ENCODE measurements at regions not wholly inside any gene's neighbourhood (a gene's known extent, or its start where the extent isn't known, plus 50 kb on each side); places are given as distances from the start of the nearest gene placed in this dataset.

- Histone ChIP-seq H3K9ac (no peak overlapping the region), H3K36me3 (peaks cover 0 to 30% (median 0%) of the 10 kb centered on the region in 11 experiments; a peak in 6 of 22 replicates), H3K4me3 (no peak overlapping the region), H3K4me2 (no peak overlapping the region), H3K27me3 (no peaks in the 10 kb centered on the region), H3K4me1 (peaks cover 0 to 6% (median 2%) of the 10 kb centered on the region in 10 experiments; a peak in 4 of 20 replicates), H3K27ac (no peak overlapping the region), H4K20me1 (no peaks in the 10 kb centered on the region), H3K9me3 (replicated peaks in 1 of 11) (0 out of 22 replicates have a peak, but pooled peaks cover 0 to 7% (median 0%) of the 10 kb centered on the region in 11 experiments)
- TF ChIP-seq Cebpa-rat (IDR thresholded peaks at IDR 0.05): no peak
Observed at GRCh38 chr4:56218230-56218895, 168.9 kb downstream of the AASDH start.

- Histone ChIP-seq H4K20me1 (no peaks in the 10 kb centered on the region), H3K36me3 (peaks cover 0 to 33% (median 6%) of the 10 kb centered on the region in 11 experiments; a peak in 11 of 22 replicates), H3K27ac (no peak overlapping the region), H3K27me3 (no peaks in the 10 kb centered on the region), H3K4me3 (no peak overlapping the region), H3K4me1 (peaks cover 0 to 6% (median 2%) of the 10 kb centered on the region in 10 experiments; a peak in 4 of 20 replicates), H3K9me3 (replicated peaks in 1 of 11) (peaks cover 2 to 13% (median 6%) of the 10 kb centered on the region in 11 experiments; a peak in 19 of 22 replicates), H3K9ac (no peak overlapping the region), H3K4me2 (no peak overlapping the region)
- TF ChIP-seq Cebpa-rat (IDR thresholded peaks at IDR 0.05): no peak
Observed at GRCh38 chr4:56217343-56217890, 169.9 kb downstream of the AASDH start.

GRCh38 chr4:56215901-56216300 is 171.4 kb downstream of the AASDH start:
- no peak for TF ChIP-seq Cebpa-rat (IDR thresholded peaks at IDR 0.05)
- H3K9ac ChIP-seq: no peak overlapping the region
- no peaks in the 10 kb centered on the region for H3K27me3 ChIP-seq
- H3K4me1 ChIP-seq: peaks cover 0 to 6% (median 2%) of the 10 kb centered on the region in 10 experiments; a peak in 4 of 20 replicates
- peak overlapping the region in 1 of 11 experiments; percentile 2; a peak in 3 of 22 replicates for H3K4me2 ChIP-seq
- no peaks in the 10 kb centered on the region for H4K20me1 ChIP-seq
- peaks cover 17 to 25% (median 22%) of the 10 kb centered on the region in 11 experiments for H3K9me3 ChIP-seq (replicated peaks in 1 of 11)
- no peak overlapping the region for H3K4me3 ChIP-seq
- no peak overlapping the region for H3K27ac ChIP-seq
- H3K36me3 ChIP-seq: peaks cover 11 to 44% (median 21%) of the 10 kb centered on the region in 11 experiments; a peak in 20 of 22 replicates

- no peaks in the 10 kb centered on the region for H3K27me3 ChIP-seq
- peaks cover 11 to 44% (median 26%) of the 10 kb centered on the region in 11 experiments; a peak in 20 of 22 replicates for H3K36me3 ChIP-seq
- H4K20me1 ChIP-seq: no peaks in the 10 kb centered on the region
- H3K4me1 ChIP-seq: peaks cover 0 to 6% (median 2%) of the 10 kb centered on the region in 10 experiments; a peak in 4 of 20 replicates
- TF ChIP-seq Cebpa-rat (IDR thresholded peaks at IDR 0.05): no peak
- no peak overlapping the region for H3K27ac ChIP-seq
- H3K4me3 ChIP-seq: no peak overlapping the region
- H3K9me3 ChIP-seq (replicated peaks in 1 of 11): peaks cover 23 to 31% (median 28%) of the 10 kb centered on the region in 11 experiments
- H3K9ac ChIP-seq: no peak overlapping the region
- H3K4me2 ChIP-seq: no peak overlapping the region
Observed at GRCh38 chr4:56215141-56215783, 172.0 kb downstream of the AASDH start.

- Histone ChIP-seq H3K4me2 (no peak overlapping the region), H3K27ac (no peak overlapping the region)
Observed at GRCh38 chr4:56213543-56213942, 173.7 kb downstream of the AASDH start.

GRCh38 chr4:56212774-56213173 is 174.5 kb downstream of the AASDH start:
- Histone ChIP-seq H3K27ac (no peak overlapping the region), H3K9ac (no peak overlapping the region), H4K20me1 (no peaks in the 10 kb centered on the region), H3K4me2 (no peak overlapping the region), H3K27me3 (no peaks in the 10 kb centered on the region), H3K4me3 (no peak overlapping the region), H3K4me1 (peaks cover 0 to 6% (median 2%) of the 10 kb centered on the region in 10 experiments; a peak in 4 of 20 replicates), H3K36me3 (peaks cover 15 to 50% (median 34%) of the 10 kb centered on the region in 11 experiments; a peak in 20 of 22 replicates), H3K9me3 (replicated peaks in 1 of 11) (peaks cover 31 to 39% (median 35%) of the 10 kb centered on the region in 11 experiments)
- no peak for TF ChIP-seq Cebpa-rat (IDR thresholded peaks at IDR 0.05)

More at GRCh38 chr4:56213543-56213942, 173.7 kb downstream of the AASDH start:
- no peak overlapping the region for H3K9ac ChIP-seq
- TF ChIP-seq Cebpa-rat (IDR thresholded peaks at IDR 0.05): no peak
- peaks cover 31 to 39% (median 35%) of the 10 kb centered on the region in 11 experiments for H3K9me3 ChIP-seq (replicated peaks in 1 of 11)
- H3K4me1 ChIP-seq: peaks cover 0 to 6% (median 2%) of the 10 kb centered on the region in 10 experiments; a peak in 4 of 20 replicates
- H3K4me3 ChIP-seq: no peak overlapping the region
- no peaks in the 10 kb centered on the region for H4K20me1 ChIP-seq
- peaks cover 15 to 44% (median 34%) of the 10 kb centered on the region in 11 experiments; a peak in 20 of 22 replicates for H3K36me3 ChIP-seq
- no peaks in the 10 kb centered on the region for H3K27me3 ChIP-seq

GRCh38 chr4:56211202-56211601 is 176.1 kb downstream of the AASDH start:
- Histone ChIP-seq H4K20me1 (no peaks in the 10 kb centered on the region), H3K4me3 (peak overlapping the region in 5 of 10 experiments; percentile 22 to 38 (median 28); a peak in 6 of 20 replicates), H3K36me3 (peaks cover 15 to 61% (median 36%) of the 10 kb centered on the region in 11 experiments; a peak in 20 of 22 replicates), H3K9me3 (replicated peaks in 1 of 11) (peaks cover 31 to 39% (median 35%) of the 10 kb centered on the region in 11 experiments), H3K4me1 (peaks cover 0 to 6% (median 2%) of the 10 kb centered on the region in 10 experiments; a peak in 4 of 20 replicates), H3K27ac (no peak overlapping the region), H3K4me2 (no peak overlapping the region), H3K27me3 (no peaks in the 10 kb centered on the region), H3K9ac (no peak overlapping the region)
- TF ChIP-seq Cebpa-rat (IDR thresholded peaks at IDR 0.05): no peak

- no peaks in the 10 kb centered on the region for H3K27me3 ChIP-seq
- H3K4me1 ChIP-seq: no peaks in the 10 kb centered on the region
- no peak overlapping the region for H3K9ac ChIP-seq
- no peak overlapping the region for H3K4me3 ChIP-seq
- H3K9me3 ChIP-seq (replicated peaks in 1 of 11): peaks cover 31 to 38% (median 35%) of the 10 kb centered on the region in 11 experiments
- H3K4me2 ChIP-seq: no peak overlapping the region
- H4K20me1 ChIP-seq: no peaks in the 10 kb centered on the region
- TF ChIP-seq Cebpa-rat (IDR thresholded peaks at IDR 0.05): no peak
- peaks cover 15 to 63% (median 40%) of the 10 kb centered on the region in 11 experiments; a peak in 20 of 22 replicates for H3K36me3 ChIP-seq
- no peak overlapping the region for H3K27ac ChIP-seq
Observed at GRCh38 chr4:56210397-56210796, 176.9 kb downstream of the AASDH start.

- TF ChIP-seq Cebpa-rat (IDR thresholded peaks at IDR 0.05): no peak
- Histone ChIP-seq H3K36me3 (peaks cover 15 to 60% (median 40%) of the 10 kb centered on the region in 11 experiments; a peak in 20 of 22 replicates), H3K4me3 (no peak overlapping the region), H3K9me3 (replicated peaks in 1 of 11) (peaks cover 31 to 38% (median 35%) of the 10 kb centered on the region in 11 experiments), H3K27me3 (no peaks in the 10 kb centered on the region), H3K4me1 (no peaks in the 10 kb centered on the region), H3K9ac (no peak overlapping the region), H3K4me2 (no peak overlapping the region), H4K20me1 (no peaks in the 10 kb centered on the region), H3K27ac (no peak overlapping the region)
Observed at GRCh38 chr4:56209767-56210166, 177.5 kb downstream of the AASDH start.

Data from BLaER1 treated with 17β-estradiol and CSF1 and Interleukin-3, amounts not matched to agents 10 nM and 100 nM (cell line).